Stimulated activated naive B cell treated with anti-CD40 and anti-IgM and Interleukin-4, amounts not matched to agents 10 μg/mL and 1 μg/mL and 100 μg/mL, for 72 hours (primary cell): ENCODE measurements at regions not wholly inside any gene's neighbourhood (a gene's known extent, or its start where the extent isn't known, plus 50 kb on each side); places are given as distances from the start of the nearest gene placed in this dataset.
A peak's percentile ranks its signal among the peaks of the same experiment; 100 is the strongest.

ENCODE experiments used
- ATAC-seq, 2 donors: fragments of 150-1000 bp; cut with Tn5 transposase; replicated peaks; 2 replicates each; pipeline ENCODE4 v1.10.0; 2021; ENCODE audit warnings: moderate library complexity in 1 of 2
- DNase-seq: peaks from one replicate; pipeline ENCODE4 v3.0.0; 2021
- H3K27ac Mint-ChIP-seq: one replicate; pipeline ENCODE4 v1.8.0; 2022; ENCODE audit warnings: mild to moderate bottlenecking, mixed read lengths
- H3K27me3 Mint-ChIP-seq, 2 donors: one replicate each; pipeline ENCODE4 v1.8.0; 2022; ENCODE audit warnings: mixed read lengths in 2 of 2
- H3K36me3 Mint-ChIP-seq, 2 donors: one replicate each; pipeline ENCODE4 v1.8.0; 2022; ENCODE audit warnings: mixed read lengths in 2 of 2, mild to moderate bottlenecking in 1 of 2
- H3K4me1 Mint-ChIP-seq, 2 donors: one replicate each; pipeline ENCODE4 v1.8.0; 2022; ENCODE audit warnings: mixed read lengths in 2 of 2, mild to moderate bottlenecking in 1 of 2
- H3K4me3 Mint-ChIP-seq, 2 donors: one replicate each; pipeline ENCODE4 v1.8.0; 2022; ENCODE audit warnings: mild to moderate bottlenecking in 2 of 2, mixed read lengths in 2 of 2, moderate library complexity in 1 of 2
- H3K9me3 Mint-ChIP-seq, 2 donors: one replicate each; pipeline ENCODE4 v1.8.0; 2022; ENCODE audit warnings: mixed read lengths in 2 of 2, mild to moderate bottlenecking in 1 of 2

DNA sequence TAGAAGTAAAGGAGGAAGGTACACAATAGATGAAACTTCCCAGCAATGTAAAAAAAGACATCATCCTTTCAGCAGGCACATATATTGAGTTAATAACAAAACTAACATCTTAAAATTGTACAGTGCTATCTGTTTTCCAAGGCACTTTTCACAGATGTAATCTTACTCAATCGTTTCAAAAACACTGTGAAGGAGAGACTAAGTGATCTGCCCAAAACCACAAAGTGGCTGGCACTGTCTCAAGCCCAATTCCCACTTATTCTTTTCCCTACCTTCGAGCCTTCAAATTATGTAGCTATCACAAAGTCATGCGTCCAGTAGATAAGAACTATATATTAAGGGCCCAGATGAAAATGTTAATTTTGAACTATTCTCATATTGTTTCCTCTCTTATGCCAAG, 193.6 kb upstream of the RASSF8 start:
- no peak for ATAC-seq
- no peaks in the 10 kb centered on the region for H3K4me1 Mint-ChIP-seq
- H3K9me3 Mint-ChIP-seq: peaks cover 0 to 2% of the 10 kb centered on the region in 2 donors
- no peak overlapping the region for H3K27ac Mint-ChIP-seq
- H3K4me3 Mint-ChIP-seq: no peak overlapping the region
- H3K27me3 Mint-ChIP-seq: no peaks in the 10 kb centered on the region
- DNase-seq: no peak
- H3K36me3 Mint-ChIP-seq: no peaks in the 10 kb centered on the region

DNA sequence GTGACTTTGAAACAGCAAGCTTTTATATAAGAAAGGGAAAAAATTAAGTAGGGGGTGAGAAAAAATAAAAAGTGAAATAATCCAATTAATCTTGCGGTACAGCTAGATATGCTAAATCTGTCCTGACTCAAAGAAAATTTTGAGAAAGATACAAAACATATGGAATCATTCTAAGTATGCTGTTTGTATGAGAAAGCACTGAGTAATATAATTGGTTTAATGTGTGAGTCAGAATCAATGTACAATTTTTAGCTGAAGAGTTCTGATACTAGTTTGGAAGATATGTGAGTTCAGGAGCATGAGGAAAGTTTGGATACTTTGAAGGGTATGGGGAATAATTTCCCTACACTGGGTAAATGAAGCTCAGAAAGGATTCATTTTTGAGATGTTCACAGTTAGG, 190.9 kb upstream of the RASSF8 start:
- Mint-ChIP-seq H3K36me3 (no peaks in the 10 kb centered on the region), H3K27ac (no peak overlapping the region), H3K9me3 (no peaks in the 10 kb centered on the region), H3K27me3 (peaks cover 0 to 3% of the 10 kb centered on the region in 2 donors), H3K4me1 (no peaks in the 10 kb centered on the region), H3K4me3 (no peak overlapping the region)
- no peak for ATAC-seq
- no peak for DNase-seq

DNA sequence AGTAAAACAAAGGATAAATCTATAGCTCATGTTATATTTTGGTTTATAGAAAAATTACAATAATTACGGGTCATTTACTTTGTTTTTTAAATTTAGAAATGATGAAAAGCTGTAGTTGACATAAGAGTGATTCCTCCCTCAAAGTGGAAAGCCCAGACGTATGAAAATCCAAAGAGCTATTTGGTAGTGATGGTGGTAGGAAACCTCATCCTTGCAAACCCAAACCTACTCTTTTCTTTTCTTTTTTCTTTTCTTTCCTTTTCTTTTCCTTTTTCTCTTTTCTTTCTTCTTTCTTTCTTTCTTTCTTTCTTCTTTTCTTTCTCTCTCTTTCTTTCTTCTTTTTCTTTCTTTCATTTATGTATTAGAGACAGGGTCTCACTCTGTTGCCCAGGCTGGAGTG, 190.3 kb upstream of the RASSF8 start:
- H3K4me1 Mint-ChIP-seq: no peaks in the 10 kb centered on the region
- ATAC-seq (no peak), DNase-seq (no peak)
- H3K36me3 Mint-ChIP-seq: no peaks in the 10 kb centered on the region
- H3K4me3 Mint-ChIP-seq: no peak overlapping the region
- no peaks in the 10 kb centered on the region for H3K9me3 Mint-ChIP-seq
- H3K27me3 Mint-ChIP-seq: peaks cover 0 to 3% of the 10 kb centered on the region in 2 donors
- H3K27ac Mint-ChIP-seq: no peak overlapping the region

DNA sequence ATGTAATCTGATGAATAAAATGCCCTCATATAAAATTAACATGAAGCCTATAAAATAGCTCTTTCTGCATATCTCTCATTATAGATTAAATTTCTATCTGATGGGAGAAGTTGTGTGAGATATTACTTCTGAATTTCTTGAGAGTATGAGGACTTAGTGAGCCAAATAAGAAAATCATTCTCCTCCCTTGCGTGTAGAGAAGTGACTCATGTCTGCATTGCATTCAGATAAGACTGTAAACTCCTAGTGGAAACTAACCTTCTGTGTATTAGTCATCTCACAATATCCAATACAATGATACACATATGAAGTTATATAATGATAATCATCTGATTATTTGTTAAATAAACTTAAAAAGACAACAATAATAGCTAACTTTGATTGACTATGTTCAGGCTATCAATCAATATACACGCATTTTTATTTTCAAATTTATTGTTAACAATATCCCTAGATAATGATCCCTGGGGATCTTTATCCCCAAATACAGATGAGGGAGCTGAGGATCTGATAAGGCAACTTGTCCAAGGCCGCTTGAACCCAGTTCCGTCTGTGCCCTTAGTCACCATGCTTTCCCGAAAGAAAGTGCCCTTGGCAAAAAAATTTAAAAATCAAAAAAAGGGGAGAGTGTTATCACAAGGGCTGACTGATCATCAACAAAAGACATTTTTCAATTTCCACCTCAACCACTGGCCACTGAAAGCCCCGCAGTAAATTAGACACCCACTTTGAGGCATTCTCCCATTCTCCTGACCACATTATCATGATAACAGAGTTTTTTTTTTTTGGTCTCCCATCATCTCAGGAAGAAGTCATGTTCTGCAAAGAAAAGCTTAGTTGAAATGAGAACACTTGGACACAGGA, 189.2 kb upstream of the RASSF8 start:
- Mint-ChIP-seq H3K9me3 (no peaks in the 10 kb centered on the region), H3K4me1 (no peaks in the 10 kb centered on the region), H3K4me3 (no peak overlapping the region), H3K27ac (no peak overlapping the region), H3K36me3 (no peaks in the 10 kb centered on the region), H3K27me3 (peaks cover 0 to 3% of the 10 kb centered on the region in 2 donors)
- ATAC-seq (no peak), DNase-seq (no peak)

DNA sequence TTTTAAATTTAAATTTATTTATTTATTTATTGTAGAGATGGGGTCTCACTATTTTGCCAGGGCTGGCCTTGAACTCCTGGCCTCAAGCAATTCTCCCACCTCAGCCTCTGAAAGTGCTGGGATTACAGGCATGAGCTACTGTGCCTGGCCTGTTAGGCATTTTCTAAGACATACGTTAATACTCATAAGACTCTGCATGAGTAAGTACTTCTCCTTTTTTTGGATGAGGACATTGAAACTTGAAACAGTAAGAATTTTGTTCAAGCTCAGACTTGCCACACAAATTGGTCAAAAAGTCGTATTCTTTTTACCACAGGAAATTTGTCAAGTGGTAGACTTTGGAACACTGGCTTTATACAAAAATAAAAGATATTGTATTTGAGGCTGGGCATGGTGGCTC, 187.4 kb upstream of the RASSF8 start:
- Mint-ChIP-seq H3K36me3 (no peaks in the 10 kb centered on the region), H3K4me3 (no peak overlapping the region), H3K4me1 (no peaks in the 10 kb centered on the region), H3K9me3 (no peaks in the 10 kb centered on the region), H3K27me3 (peaks cover 0 to 3% of the 10 kb centered on the region in 2 donors), H3K27ac (no peak overlapping the region)
- ATAC-seq: peak; percentile 45 to 80
- DNase-seq: no peak

DNA sequence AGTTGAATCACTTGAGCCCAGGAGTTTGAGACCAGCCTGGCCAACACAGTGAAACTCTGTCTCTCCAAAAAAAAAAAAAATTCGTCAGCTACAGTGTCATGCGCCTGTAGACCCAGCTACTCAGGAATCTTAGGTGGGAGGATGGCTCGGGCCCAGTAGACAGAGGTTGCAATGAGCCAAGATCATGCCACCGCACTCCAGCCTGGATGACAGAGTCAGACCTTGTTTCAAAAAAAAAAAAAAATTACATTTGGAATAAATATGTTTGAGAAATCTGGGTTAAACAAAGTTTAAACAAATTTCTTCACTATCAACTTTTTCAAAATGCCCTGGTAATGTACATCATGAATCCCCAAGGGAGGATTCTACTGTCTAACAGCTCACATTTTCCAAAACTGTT, 187.0 kb upstream of the RASSF8 start:
- DNase-seq (no peak), ATAC-seq (no peak)
- Mint-ChIP-seq H3K27ac (no peak overlapping the region), H3K4me1 (no peaks in the 10 kb centered on the region), H3K4me3 (no peak overlapping the region), H3K36me3 (no peaks in the 10 kb centered on the region), H3K9me3 (no peaks in the 10 kb centered on the region), H3K27me3 (peaks cover 0 to 3% of the 10 kb centered on the region in 2 donors)

DNA sequence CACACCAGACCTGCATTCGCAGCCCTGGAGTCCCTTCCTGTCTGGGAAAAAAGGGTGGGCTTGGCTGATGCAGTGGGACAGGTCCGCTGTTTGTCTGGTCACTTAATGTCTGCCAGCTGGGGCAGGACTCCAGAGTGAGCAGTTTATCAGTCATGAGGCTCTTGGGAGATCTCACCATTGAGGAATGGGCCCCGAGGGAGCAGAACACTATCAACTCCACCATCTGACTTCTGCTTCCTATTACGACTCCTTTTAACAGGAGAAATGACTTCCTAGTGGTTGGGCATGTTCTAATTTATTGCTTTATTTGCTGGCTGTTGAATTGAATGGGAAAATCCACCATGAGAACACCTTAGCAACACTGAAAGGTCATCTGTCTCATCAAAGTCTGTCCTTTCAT, 182.5 kb upstream of the RASSF8 start:
- H3K4me3 Mint-ChIP-seq: no peak overlapping the region
- DNase-seq (no peak), ATAC-seq (no peak)
- H3K36me3 Mint-ChIP-seq: no peaks in the 10 kb centered on the region
- no peak overlapping the region for H3K27ac Mint-ChIP-seq
- no peaks in the 10 kb centered on the region for H3K4me1 Mint-ChIP-seq
- peaks cover 0 to 3% of the 10 kb centered on the region in 2 donors for H3K27me3 Mint-ChIP-seq
- no peaks in the 10 kb centered on the region for H3K9me3 Mint-ChIP-seq

DNA sequence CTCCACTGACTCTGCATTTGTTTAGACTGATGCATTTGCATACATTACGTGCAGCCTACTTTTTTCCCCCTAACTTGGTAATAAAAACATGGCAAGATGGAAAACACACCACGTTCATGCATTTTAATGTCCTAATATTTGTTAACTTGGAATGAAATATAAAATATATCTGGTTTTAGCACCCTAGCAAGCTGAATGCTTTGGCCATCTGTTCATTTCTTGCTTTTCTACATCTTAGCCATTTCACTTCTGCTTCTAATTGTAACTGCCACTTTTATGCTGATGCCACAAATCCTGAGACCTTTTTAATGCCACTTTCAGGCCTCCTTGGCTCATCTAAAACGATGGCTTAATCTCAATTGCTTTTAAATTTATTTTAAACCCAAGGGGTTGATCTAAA, 177.7 kb upstream of the RASSF8 start:
- Mint-ChIP-seq H3K9me3 (no peaks in the 10 kb centered on the region), H3K4me3 (no peak overlapping the region), H3K27me3 (peaks cover 0 to 4% of the 10 kb centered on the region in 2 donors), H3K27ac (no peak overlapping the region), H3K36me3 (no peaks in the 10 kb centered on the region), H3K4me1 (no peaks in the 10 kb centered on the region)
- DNase-seq (no peak), ATAC-seq (no peak)

DNA sequence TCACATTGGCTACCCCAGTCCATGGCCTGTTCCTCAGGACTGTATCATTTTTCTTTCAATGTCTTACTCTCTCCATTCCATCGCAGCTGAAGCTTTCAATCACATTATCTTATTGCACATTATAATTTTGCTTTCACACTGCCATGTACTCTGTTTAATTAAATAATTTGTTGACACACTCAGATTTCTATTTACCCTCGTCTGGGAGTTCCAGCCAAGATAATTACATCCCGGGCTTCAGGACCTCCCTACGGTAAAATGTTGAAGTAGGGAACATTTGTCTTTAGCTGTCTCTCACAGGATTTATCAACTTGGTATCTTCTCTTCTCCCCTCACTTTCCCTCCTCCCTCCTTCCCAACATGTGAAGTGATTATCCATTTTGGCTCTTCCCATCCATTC, 177.2 kb upstream of the RASSF8 start:
- Mint-ChIP-seq H3K9me3 (no peaks in the 10 kb centered on the region), H3K27ac (no peak overlapping the region), H3K4me3 (no peak overlapping the region), H3K36me3 (no peaks in the 10 kb centered on the region), H3K4me1 (no peaks in the 10 kb centered on the region), H3K27me3 (peaks cover 0 to 4% of the 10 kb centered on the region in 2 donors)
- no peak for DNase-seq
- no peak for ATAC-seq

DNA sequence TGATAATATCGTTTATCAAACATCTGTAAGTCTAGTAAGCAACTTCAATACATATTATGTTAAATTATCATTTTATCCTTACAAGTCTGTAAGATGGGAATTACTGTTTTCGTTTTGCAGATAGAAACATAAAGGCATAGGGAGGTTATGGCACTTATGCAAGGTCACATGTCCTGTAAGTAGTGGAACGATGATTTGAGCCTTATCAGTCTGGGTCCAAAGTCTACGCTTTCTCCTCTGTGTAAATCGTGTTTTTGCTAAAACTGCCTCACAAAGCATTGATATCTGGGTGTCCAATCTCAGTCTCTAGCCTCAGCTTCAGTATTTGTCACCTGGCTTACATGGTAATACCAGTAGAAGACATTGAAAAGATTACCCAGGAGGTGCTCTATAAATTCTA, 174.9 kb upstream of the RASSF8 start:
- ATAC-seq (no peak), DNase-seq (no peak)
- Mint-ChIP-seq H3K4me3 (no peak overlapping the region), H3K27me3 (peaks cover 0 to 4% of the 10 kb centered on the region in 2 donors), H3K36me3 (no peaks in the 10 kb centered on the region), H3K4me1 (no peaks in the 10 kb centered on the region), H3K9me3 (no peaks in the 10 kb centered on the region), H3K27ac (no peak overlapping the region)

DNA sequence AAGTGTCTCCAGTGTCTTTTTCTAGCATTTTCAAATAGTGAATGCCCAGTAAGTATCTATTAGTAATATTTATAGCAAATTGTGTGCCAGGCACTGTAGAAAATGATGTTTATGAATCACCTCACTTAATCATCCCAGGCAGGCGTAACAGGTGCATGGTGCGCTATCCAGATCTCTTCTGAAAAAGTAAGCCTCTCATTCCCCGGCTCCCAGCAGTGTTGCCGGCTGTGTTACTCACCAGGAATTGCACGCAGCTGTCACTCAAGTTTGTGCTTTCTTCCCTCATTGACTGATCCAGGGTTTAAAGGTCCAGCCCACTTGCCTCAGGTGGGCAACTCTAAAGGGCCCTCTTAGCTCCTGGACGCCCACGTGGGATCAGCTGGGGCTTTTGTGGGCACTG, 173.8 kb upstream of the RASSF8 start:
- no peaks in the 10 kb centered on the region for H3K36me3 Mint-ChIP-seq
- H3K27ac Mint-ChIP-seq: no peak overlapping the region
- H3K27me3 Mint-ChIP-seq: peaks cover 0 to 4% of the 10 kb centered on the region in 2 donors
- H3K9me3 Mint-ChIP-seq: no peaks in the 10 kb centered on the region
- no peak for DNase-seq
- H3K4me3 Mint-ChIP-seq: no peak overlapping the region
- ATAC-seq: no peak
- no peaks in the 10 kb centered on the region for H3K4me1 Mint-ChIP-seq

DNA sequence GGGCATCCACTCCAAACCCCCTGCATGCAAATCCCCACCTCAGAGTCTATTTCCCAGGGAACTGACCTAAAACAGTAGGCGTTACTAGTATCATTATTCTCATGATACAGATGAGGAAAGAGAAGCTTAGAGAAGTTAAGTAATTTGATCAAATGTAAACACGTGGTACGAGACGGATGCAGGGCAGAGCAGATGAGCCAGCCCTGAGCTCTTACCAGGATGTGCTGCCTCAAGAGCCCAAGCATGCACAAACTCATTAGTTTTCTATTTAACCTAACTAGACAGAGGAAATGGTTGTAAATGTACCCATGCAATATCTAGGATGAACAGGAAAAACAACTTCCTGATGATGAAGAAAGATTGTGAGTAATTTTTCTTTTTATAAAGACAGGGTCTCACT, 173.3 kb upstream of the RASSF8 start:
- Mint-ChIP-seq H3K27me3 (peaks cover 0 to 4% of the 10 kb centered on the region in 2 donors), H3K27ac (no peak overlapping the region), H3K4me1 (no peaks in the 10 kb centered on the region), H3K4me3 (no peak overlapping the region), H3K36me3 (no peaks in the 10 kb centered on the region), H3K9me3 (no peaks in the 10 kb centered on the region)
- ATAC-seq (no peak), DNase-seq (no peak)

DNA sequence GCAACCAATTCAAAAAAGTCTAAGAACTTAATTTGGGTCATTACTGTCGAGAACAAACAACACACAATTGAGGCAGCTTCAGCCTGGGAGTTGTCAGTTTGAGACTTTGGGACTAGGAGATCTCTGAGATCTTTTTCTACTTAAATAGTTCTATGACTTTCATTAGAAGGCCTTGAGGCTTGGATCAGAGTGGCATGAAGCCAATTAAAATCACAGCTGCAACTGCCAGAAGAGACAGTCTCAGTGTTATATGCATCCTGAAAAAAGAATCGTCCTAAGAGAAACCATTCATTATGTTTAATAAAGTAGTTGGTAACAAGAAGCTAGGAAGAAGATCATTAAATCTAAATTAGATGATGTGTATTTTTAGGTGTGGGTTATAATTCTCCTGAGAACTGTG, 170.8 kb upstream of the RASSF8 start:
- DNase-seq: no peak
- no peak for ATAC-seq
- Mint-ChIP-seq H3K9me3 (no peaks in the 10 kb centered on the region), H3K27me3 (peaks cover 0 to 7% of the 10 kb centered on the region in 2 donors), H3K36me3 (no peaks in the 10 kb centered on the region), H3K4me3 (no peak overlapping the region), H3K27ac (no peak overlapping the region), H3K4me1 (no peaks in the 10 kb centered on the region)

DNA sequence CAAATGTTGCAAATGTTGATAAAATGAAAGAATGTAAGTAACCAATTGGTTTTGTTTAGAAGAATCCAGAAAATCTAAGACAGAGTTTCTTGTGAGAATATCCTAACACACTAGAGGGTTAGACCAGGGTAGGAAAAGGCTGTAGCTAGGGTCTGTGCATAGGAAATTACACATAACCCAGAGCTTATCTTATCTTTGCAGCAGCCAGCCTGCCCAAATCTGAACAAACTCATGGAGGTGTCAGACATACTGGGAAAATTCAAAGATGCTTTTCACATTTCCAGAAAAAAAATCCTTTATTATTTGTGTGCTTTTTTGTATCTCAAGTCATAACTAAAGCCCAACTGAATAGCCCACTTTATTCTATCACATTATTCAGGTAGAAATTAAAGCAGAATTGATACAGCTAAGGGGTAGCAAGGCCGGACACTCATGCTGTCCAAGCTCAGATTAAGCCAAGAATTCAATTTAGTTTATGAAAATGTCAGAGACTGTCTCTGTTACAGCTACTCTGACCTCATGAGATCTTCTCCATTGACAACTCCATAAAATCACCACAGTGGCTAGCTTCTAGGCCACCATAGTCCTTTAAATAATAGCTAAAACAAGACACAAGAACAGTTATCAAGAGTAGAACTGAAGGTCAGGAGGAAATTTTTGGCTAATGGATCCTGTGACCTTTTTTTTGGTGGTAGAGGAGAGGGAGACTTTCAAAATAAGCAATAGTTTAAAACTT, 169.6 kb upstream of the RASSF8 start:
- no peak overlapping the region for H3K4me3 Mint-ChIP-seq
- H3K27ac Mint-ChIP-seq: no peak overlapping the region
- no peaks in the 10 kb centered on the region for H3K36me3 Mint-ChIP-seq
- H3K27me3 Mint-ChIP-seq: peaks cover 0 to 9% of the 10 kb centered on the region in 2 donors
- DNase-seq (no peak), ATAC-seq (no peak)
- H3K9me3 Mint-ChIP-seq: no peaks in the 10 kb centered on the region
- no peaks in the 10 kb centered on the region for H3K4me1 Mint-ChIP-seq

DNA sequence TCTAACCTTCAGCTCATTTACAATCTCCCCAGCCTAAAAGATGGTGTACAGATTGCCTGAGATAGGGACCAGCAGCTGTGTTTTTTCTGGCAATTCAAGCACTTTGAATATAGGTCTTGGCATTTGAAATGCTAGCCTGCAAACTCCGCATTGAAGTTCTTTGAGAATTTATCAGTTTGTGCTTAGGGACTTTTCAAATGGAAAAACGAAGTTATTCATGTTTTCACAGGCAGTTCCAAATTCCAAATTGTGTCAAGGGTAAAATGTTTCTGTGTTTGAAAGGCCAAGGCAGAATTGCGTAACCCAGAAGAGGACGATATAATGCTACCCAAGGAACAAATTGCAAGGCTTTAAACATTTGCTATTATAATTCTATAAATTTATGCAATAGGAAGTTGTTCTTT, 168.9 kb upstream of the RASSF8 start:
- DNase-seq (no peak), ATAC-seq (no peak)
- Mint-ChIP-seq H3K9me3 (no peaks in the 10 kb centered on the region), H3K27ac (no peak overlapping the region), H3K27me3 (peaks cover 0 to 5% of the 10 kb centered on the region in 2 donors), H3K4me3 (no peak overlapping the region), H3K36me3 (no peaks in the 10 kb centered on the region), H3K4me1 (no peaks in the 10 kb centered on the region)
